Globus pallidus (tissue), 1 donor: ENCODE measurements at regions not wholly inside any gene's neighbourhood (a gene's known extent, or its start where the extent isn't known, plus 50 kb on each side); places are given as distances from the start of the nearest gene placed in this dataset.

Experiments
- DNase-seq: peaks from one replicate; pipeline ENCODE4 v3.0.0-alpha.2; 2015; ENCODE audit warnings: low spot score

DNA sequence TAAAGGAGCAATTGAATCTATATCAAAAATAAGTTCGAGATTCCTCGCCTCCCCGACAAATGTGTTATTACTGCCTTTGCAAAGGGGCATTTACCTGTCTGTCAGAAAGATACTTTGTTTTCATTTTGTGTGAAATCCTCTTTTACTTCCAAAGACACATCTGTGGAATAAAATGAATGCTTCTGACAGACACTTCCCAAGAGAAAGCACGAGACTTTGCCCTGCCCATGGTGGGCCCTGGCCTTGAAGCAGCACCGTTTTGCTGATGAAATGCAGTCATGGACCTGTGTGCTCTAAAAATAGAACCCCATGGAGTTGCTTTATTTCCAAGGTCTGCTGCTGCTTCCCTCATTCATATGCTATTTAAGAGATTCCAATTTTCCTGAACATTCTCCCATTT lies 85.9 kb upstream of the USP47 start:
- DNase-seq: no peak

DNA sequence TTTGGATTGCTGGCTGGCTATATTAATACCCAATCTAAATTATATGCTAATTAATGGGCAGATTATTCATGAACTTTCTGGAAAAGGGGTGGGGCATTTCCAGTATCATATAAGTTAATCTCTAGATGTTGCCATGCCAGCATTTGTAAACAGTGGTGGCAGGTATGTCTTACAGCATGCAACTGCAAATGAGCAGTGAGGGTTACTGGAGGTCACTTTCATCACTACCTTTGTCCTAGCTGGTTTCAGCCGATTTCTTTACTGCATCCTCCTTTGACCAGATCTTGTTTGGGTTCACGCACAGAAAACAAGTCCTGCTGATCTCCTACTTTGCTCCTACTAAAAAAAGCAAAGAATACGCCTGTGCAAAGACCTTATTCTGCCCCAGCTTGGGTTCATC lies 89.1 kb upstream of the USP47 start:
- no peak for DNase-seq

DNA sequence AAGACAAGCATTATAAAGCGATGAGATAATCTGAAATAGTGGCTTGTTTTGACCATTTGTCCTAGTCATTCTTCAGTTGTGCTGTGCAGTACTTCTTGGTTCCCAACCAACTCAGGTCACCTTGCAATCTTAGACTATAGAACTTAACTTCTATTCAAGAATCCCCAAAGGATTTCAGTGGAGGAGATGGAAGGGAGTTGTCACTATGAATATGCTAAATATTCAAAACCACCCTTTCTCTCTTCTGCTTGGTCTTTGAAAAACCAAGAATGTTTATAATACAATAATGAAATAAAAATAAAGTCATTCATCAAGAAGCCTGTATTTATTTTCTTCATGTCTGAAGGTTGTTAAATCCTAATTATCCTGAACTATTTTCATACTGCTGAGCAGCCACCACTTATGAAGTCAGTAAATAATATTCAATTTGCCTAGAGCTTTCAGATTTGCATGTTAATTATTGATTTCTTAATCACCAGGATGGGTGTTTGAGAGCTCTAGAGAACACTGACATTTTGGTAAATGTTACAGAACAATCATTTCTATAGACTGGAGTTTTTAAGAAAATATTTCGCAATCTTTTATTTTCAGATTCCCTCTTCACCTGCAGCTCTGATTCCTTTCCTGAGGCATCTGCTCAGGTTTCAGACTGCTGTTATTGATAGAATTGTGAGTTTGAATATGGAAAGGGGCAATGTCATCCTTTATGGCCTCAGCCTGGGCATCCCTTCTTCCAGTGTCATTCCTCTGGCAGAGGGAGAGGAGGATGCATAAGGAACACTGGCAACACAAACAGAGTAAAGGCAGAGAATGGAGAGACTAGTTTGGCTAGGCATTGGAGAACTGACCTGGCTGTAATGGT lies 91.5 kb upstream of the USP47 start:
- DNase-seq: no peak

DNA sequence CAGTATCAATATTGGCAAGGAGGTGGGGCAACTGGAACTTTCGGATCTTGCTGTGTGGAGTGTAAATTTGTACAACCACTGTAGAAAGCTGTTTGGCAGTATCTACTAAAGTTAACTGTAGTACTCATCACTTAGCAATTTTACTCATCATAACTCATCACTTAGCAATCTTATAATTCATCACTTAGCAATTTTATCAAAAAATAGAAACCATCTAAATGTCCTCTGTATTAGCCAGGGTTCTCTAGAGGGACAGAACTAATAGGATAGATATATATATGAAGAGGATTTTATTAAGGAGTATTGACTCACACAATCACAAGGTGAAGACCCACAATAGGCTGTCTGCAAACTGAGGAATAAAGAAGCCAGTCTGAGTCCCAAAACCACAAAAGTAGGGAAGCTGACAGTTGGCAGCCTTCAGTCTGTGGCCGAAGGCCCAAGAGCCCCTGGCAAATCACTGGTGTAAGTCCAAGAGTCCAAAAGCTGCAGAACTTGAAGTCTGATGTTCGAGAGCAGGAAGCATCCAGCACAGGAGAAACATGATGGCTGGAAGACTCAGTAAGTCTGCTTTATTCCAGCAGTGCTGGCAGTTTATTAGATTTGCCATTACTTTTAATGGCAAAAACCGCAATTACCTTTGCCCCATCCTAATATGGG lies 92.9 kb upstream of the USP47 start:
- no peak for DNase-seq

DNA sequence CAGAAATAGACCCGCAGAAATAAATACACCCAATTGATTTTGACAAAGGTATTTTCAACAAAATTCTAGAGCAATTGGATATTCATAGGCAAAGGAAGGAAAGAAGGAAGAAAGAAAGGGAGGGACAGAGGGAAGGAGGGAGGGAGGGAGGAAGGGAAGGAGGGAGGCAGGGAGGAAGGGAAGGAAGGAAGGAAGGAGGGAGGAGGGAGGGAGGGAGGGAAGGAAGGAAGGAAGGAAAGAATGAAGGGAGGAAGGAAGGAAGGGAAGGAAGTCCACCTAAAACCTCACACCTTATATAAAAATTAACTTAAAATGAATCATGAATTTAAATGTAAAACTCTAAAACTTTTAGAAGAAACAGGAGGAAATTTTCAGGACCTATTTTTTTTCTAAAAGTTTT lies 94.2 kb upstream of the USP47 start:
- no peak for DNase-seq

DNA sequence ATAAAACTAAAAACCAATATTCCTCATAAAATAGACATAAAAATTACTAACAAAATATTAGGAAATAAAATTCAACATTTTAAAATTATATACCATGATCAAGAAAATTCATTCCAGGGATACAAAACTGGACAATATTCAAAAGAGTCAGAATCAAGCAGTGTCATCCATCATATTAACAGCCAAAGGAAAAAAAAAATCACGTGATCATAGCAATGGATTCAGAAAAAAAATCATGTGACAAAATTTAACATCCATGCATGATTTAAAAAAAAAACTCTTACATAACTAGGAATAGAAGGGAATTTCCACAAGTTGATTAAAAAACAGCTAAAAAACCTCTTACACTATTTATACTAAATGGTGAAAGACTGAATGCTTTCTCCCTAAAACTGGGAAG lies 95.3 kb upstream of the USP47 start:
- no peak for DNase-seq

DNA sequence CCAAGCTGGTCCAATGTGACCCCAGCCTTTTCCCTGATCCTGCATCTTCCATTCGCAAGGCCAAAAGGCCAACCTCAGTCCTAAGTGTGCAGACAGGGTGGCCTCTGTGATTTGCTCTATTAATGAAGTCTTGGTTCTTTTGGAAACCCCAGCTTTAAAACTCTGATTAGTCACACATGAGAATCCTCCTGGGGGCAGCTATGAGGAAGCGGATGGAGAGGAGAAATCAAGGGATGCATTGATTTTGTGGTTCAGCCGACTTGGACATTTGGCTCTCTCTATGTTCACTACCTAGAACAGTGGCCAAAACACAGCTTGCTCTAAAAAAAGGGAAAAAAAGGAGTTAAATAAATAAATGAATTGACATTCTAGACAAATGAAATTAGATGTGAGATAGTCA lies 98.6 kb upstream of the USP47 start:
- DNase-seq: no peak

DNA sequence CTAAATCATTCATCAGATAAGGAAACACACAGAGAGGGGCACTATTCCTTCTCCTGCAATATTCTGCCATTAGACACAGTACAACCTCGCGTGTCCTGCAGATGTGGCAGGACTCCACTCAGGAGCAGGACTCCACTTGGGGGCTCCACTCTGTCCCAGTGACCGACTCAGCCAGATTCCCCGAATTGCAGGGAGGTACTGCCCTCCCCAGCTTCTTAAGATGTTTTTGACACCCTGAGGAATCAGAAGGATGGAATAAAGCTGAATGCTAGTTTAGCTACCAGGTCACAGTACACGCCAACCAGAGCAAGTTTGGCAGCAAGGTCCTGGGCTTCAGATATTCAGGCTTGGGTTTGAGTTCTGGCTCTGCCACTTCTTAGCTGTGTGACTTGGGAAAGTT lies 99.3 kb upstream of the USP47 start:
- DNase-seq: no peak

DNA sequence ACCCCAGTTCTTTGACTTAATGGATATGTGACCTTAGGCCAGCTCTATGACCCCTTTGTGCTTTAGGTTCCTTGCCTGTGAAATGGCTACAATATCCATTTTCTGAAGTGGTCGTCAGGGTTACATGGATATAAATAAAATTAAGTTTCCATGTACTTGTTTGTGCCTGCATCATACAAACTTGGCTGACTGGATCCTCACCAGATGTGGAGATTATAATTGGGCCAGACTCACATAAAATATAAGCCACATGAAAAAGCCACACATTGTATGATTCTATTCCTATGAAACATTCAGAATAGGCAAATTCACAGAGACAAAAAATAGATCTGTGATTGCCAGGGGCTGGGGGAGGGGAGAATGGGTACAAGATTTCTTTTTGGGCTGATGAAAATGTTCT lies 100.9 kb upstream of the USP47 start:
- no peak for DNase-seq

DNA sequence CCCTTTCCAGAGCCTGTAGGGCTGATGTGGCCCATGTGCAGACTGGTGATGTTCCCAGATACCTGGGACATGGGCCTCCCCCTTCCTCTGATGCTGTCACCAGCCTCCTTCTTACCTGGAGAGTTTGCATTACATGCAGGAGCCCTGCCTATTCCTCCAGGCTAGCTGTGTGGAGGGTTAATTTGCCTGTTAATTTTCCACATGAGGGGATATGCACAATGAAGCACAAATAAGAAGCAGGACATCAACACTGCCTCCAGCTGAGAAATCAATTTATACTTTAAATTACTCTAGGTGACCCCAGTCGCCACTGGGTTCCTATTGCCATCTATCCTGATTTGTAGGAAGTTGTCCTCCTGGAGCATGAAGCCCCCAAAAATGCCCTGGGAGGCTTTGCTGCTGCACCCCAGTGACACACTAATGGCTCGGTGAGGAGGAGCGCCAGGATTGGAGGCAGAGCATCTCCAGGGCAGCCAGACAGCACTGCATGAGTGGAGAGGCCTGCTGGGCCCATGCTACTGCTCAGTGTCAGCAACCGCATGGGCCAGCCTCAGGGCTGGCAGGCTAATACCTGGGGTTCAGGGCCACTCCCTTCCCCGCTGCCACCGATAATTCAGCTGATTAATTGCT lies 101.6 kb upstream of the USP47 start:
- DNase-seq: no peak

DNA sequence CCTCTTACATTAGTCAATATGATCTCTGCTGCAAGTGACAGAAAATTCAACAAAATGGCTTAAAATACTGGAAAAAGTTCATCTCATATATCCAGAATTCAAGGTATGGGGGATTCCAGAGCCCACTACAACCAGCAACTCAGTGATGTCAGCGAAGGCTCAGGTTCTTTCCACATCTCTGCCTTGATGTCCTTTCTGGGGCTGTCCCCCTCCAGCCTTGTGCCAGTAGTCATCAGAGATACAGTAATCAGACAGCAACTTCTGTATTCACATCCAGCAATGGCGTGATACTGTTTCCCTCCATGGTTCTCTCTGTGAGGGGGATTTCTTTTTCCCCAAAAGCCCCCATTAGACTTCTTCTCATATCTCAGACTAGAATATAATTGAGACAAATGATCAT lies 103.4 kb upstream of the USP47 start:
- no peak for DNase-seq

DNA sequence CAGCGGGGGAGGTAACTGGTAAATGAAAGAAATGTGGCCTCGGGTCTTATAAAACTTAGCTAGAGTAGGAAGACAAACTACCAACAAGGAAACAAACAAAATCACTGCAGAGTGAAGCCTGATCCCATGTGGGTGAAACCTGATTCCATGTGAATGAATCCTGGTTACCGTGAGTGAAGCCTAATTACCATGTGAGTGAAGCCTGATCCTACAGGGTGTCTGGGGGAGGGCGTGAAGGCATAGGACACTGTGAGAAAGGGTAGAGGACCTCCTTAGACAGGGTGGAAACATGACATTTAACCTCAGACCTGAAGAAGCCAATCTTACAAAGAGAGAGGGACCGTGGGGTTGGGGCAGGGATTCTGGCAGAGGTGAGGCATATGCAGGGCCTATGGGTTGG lies 106.2 kb upstream of the USP47 start:
- DNase-seq: no peak

DNA sequence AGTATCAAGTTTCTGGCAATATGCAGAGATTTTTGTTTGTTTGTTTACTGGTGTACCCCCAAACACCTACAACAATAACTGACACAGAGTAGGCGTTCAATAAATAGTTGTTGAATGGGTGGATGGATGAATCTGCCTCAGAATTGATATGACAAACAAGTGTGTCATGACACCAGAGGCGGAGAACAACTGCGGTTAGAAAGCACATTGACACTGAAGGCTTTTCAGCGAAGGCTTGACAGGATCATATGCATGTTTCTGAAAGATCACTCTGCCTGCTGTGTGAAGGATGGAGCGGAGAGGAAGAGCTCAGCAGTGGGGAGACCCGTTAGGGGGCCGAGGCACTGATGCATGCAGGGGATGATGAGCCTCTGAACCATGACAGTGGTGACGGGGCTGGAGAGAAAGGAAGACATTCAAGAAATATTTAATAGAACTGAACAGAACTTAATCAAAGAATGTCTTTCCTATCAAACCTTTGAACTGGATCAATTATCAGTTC lies 108.5 kb upstream of the USP47 start:
- no peak for DNase-seq

DNA sequence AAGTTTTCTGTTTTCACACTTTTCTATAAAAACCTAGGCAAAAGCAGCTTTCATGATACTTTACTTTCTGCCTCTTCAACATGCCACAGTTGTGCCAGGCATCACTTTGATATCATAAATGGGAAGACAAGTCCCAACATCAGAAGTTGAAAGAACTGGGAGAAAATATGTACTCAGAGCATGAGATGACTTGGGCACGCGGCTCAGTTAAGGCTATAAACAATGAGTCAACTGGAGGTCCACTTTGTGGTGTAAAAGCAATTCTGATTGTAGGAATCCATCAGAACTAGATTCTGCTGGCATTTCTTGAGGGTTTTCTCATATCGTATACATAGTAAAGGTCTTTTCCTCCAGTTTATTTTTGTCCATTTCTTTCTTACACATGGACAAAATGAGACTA lies 109.7 kb upstream of the USP47 start:
- DNase-seq: no peak

DNA sequence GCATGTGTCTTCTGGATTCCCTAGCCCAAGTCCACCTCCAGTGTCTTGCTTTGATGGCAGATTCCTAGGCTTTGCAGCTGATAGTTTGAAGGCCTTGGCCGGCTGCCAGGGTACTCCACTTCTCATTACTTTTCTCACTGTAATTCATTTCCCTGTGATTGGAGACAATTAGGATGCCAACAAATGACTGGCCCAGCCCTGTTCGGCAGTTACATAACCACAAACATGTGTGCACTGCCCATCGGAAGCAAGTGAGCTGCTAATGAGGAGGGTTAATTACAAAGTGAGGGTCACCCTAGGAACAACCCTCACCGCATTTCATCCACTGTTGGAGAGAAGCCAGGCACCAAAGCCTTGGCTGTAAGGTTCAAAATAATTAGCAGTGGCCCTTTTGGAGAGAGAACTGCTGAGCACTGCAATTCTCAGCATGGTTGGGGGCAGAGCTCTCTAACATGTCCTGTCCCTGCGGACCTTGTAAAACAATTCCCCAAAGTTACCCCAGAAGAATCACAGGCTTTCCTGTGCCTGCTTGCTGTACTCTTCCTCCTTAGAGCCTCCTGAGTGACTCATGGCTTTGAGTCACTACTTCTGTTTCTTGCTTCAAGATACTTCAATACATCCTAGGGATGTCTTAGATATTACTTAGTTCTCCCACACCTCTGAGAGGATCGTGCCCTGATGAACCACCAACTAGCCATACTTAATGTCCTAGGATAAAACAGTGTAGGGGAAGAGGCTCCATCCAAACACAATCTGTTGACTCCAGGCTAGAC lies 109.7 kb upstream of the GALNT18 start:
- no peak for DNase-seq

DNA sequence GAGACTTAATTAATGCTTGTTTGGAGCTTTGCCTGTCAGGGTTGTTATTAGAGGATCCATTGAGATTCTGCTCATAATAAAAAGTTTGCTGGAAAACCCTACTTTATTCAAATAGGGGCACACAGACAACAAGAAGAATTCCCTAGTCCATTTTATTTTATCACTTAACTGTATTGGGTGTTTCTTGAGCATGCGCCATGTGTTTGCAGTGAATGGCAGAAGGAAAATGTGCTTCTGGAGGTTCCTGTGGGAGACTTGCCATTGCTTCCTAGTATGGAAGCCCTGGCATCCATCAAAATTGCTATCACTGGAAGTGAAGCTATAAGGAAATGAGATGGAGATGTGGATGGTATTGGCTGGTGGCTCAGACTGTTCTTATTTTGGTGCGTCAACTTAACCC lies 106.6 kb upstream of the GALNT18 start:
- no peak for DNase-seq

DNA sequence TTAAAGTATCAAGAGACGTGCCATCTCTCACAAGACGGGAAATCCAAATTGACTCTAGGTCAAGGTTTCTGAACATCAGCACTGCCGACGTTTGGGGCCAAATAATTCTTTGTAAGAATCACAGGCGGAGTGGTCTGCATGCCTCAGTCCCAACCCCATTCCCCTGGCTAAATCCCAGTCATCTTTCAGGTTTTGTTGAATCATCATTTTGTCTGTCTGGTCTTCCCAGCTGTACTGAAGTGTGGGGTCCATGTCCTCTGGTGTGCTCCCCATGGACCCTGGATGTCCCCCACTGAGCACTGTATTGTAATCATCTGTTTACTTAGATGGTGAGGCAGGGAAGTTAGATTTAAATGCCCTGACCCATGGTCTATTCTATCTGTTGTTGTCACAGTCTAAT lies 103.6 kb upstream of the GALNT18 start:
- no peak for DNase-seq

DNA sequence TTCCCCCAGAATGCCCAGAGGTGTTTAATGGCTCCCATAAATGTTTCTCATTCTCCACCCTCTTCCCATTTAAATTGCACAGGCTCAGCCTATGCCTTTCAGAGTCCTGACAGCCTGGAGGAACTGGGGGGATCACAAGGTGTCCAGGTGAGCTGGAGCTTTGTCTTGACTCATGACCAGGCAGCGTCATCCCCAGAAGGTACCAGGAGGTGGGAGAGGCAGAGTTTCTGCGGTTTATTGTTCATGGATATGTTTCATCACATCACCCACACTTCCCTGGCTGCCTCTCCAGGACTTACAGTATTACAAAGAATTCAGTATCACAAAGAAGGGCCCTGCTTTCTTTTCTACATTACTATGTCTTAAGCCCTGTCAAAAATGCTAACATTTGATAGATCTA lies 103.2 kb upstream of the GALNT18 start:
- no peak for DNase-seq

DNA sequence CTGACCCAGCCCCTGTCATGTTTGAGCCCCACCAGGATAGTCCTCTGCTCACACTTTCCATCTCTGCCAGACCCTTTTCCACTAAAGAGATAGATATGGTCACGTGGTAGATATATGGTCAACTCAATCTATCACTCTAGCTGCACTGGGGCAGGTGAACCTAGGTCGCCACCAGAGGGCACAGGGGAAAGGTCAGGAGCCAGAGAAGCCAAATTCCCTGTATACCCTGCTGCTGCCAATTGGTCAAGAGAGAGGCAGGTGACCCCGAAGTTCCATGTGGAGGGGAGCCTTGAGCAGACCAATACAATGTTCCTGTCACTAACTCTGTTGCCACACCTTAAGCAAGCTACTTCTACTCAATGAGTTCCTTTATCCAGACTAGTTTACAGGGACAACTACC lies 101.1 kb upstream of the GALNT18 start:
- no peak for DNase-seq

DNA sequence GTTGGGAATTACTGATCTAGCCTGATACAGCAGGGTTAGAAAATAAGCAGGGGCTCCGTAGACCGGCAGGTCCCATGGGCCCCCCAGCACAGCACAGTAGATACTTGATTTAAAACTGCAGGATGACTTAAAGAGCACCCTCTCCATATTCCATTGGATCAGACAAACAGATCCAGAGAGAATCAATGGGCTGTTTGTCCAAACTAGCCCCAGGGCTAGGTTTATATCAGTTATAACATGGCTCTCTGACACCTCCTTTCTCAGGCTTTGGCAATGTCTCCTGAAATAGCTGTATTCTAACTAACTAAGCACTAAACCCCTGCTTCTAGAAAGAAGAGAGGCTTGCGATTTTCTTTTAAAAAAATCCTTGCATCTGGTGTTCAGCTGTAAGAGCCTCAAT lies 100.4 kb upstream of the GALNT18 start:
- DNase-seq: no peak

DNA sequence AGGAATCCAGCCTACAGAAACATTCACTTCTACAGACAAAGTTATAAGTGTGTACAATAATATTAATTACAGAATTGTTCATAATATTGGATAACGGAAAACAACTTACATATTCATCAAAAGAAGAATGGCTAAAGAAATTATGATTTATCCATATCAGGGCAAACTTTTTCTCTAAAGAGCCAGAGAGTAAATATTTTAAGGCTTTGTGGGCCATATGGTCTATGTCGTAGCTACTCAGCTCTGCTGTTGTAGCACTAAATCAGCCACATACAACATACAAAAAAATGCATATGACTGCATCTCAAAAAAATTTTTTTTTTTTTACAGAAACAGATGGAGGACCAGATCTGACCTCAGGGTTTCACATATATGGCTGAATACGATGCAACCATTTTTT lies 96.7 kb upstream of the GALNT18 start:
- DNase-seq: no peak

DNA sequence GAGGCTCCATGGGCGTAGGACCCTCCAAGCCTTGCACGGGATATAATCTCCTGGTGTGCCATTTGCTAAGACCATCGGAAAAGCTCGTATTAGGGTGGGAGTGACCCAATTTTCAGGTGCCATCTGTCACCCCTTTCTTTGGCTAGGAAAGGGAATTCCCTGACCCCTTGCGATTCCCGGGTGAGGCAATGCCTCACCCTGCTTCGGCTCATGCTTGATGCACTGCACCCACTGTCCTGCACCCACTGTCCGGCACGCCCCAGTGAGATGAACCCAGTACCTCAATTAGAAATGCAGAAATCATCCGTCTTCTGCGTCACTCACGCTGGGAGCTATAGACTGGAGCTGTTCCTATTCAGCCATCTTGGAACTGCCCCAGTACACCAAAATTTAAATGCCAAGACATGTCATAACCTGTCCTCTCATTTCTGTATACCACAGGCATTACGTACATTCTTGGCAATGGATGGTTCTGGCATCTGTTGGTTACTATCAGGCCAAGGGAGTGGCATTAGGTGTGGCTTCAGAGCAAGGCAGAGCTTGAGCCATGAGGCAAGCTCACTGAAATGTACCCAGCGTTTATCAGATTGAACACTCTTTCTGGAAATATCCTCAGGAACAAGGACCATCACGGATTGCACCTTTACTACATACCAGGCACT lies 95.4 kb upstream of the GALNT18 start:
- no peak for DNase-seq
